ENCODE measurements at regions not wholly inside any gene's neighbourhood (a gene's known extent, or its start where the extent isn't known, plus 50 kb on each side); places are given as distances from the start of the nearest gene placed in this dataset.

DNA sequence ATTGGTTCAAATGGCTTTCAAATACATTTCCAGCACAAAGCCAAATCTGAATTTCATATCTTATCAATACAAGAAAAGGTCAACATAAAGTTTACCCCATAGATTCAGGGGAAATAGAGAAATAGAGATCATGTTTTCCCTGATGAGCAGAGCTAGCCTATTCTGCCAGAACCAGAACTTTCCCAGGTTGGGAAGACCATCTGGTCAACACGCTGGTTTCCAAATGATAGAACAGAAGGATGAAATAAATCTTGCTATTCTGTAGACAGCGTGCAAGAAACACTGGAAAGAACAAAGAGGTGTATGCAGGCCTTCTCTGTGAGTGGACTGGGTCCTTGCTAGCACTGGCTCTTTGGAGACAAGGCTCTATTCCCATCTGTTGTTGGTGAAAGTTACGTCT, 350.6 kb downstream of the NDFIP2 start:
- H3K9me3 Mint-ChIP-seq, result peaks cover 1% of the 10 kb centered on the region
- DNase-seq, result no peak
- H3K4me3 Mint-ChIP-seq, result no peak overlapping the region
- ATAC-seq (ENCODE audit: low read depth), result no peak
- H3K27me3 Mint-ChIP-seq, result no peaks in the 10 kb centered on the region
- no peak overlapping the region for H3K27ac Mint-ChIP-seq
- H3K36me3 Mint-ChIP-seq, result no peaks in the 10 kb centered on the region
- POLR2A ChIA-PET, result no interaction called here
- no peaks in the 10 kb centered on the region for H3K4me1 Mint-ChIP-seq

- H3K4me1 Mint-ChIP-seq, result no peaks in the 10 kb centered on the region
- no peaks in the 10 kb centered on the region for H3K36me3 Mint-ChIP-seq
- peaks cover 1% of the 10 kb centered on the region for H3K9me3 Mint-ChIP-seq
- no peak overlapping the region for H3K27ac Mint-ChIP-seq
- H3K27me3 Mint-ChIP-seq, result no peaks in the 10 kb centered on the region
- DNase-seq (no peak), ATAC-seq (ENCODE audit: low read depth) (no peak)
- POLR2A ChIA-PET, result no interaction called here
- H3K4me3 Mint-ChIP-seq, result no peak overlapping the region
Measured at GRCh38 chr13:79830945-79831344, 350.0 kb downstream of the NDFIP2 start.

DNA sequence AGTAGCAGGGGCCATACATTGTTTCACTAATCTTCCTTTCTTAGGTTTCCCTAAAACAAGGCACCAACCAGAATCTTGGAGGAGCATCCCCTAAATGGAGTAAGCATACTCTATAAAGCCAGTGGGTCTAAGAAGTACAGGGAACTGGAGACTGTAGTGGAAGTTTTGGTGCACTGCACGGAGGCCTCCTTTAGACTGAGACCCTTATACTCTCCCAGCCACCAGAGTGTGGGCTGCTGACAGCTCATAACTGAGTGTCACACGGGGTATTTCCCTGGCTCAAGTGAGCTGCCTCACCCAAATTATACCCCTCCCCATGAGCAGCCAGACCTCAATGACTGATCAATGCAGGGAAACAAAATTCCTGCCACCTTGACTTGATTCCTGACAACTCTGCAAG, 349.5 kb downstream of the NDFIP2 start:
- POLR2A ChIA-PET, result no interaction called here
- H3K27me3 Mint-ChIP-seq, result no peaks in the 10 kb centered on the region
- no peak overlapping the region for H3K27ac Mint-ChIP-seq
- peaks cover 1% of the 10 kb centered on the region for H3K9me3 Mint-ChIP-seq
- no peak overlapping the region for H3K4me3 Mint-ChIP-seq
- no peak for ATAC-seq (ENCODE audit: low read depth)
- H3K4me1 Mint-ChIP-seq, result no peaks in the 10 kb centered on the region
- DNase-seq, result no peak
- no peaks in the 10 kb centered on the region for H3K36me3 Mint-ChIP-seq

DNA sequence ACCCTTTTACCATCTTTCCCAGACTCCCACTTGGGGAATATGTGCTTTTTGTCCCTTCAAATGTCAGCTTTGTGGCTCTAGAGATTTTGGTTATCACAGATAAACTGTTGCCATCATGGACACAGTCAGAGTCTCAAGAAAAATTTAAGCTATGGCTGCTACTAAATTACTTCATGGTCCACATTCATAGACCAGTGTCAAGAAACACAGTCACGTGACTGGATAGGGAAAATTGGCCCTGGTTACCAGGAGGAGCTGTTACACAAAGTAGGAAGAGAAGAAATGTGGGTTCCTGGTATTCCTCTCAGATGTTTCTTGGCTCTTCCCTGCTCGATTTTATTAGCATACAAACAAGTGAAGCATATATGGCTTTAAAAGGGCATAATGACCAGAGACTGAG, 348.9 kb downstream of the NDFIP2 start:
- ATAC-seq (ENCODE audit: low read depth) (no peak), DNase-seq (no peak)
- no peaks in the 10 kb centered on the region for H3K27me3 Mint-ChIP-seq
- POLR2A ChIA-PET, result no interaction called here
- H3K36me3 Mint-ChIP-seq, result no peaks in the 10 kb centered on the region
- H3K9me3 Mint-ChIP-seq, result peaks cover 1% of the 10 kb centered on the region
- no peaks in the 10 kb centered on the region for H3K4me1 Mint-ChIP-seq
- H3K4me3 Mint-ChIP-seq, result no peak overlapping the region
- H3K27ac Mint-ChIP-seq, result no peak overlapping the region

GRCh38 chr13:79825959-79826358, 345.0 kb downstream of the NDFIP2 start:
- Mint-ChIP-seq H3K27ac (no peak overlapping the region), H3K9me3 (peaks cover 3% of the 10 kb centered on the region), H3K4me3 (no peak overlapping the region), H3K4me1 (no peaks in the 10 kb centered on the region), H3K27me3 (no peaks in the 10 kb centered on the region), H3K36me3 (no peaks in the 10 kb centered on the region)
- POLR2A ChIA-PET, result no interaction called here
- ATAC-seq (ENCODE audit: low read depth), result no peak
- no peak for DNase-seq

GRCh38 chr13:79815041-79815440, 334.1 kb downstream of the NDFIP2 start:
- Mint-ChIP-seq H3K27ac (no peak overlapping the region), H3K27me3 (no peaks in the 10 kb centered on the region), H3K4me3 (no peak overlapping the region), H3K4me1 (no peaks in the 10 kb centered on the region), H3K9me3 (peaks cover 4% of the 10 kb centered on the region), H3K36me3 (peaks cover 1% of the 10 kb centered on the region)
- POLR2A ChIA-PET, result no interaction called here
- DNase-seq, result no peak
- no peak for ATAC-seq (ENCODE audit: low read depth)

GRCh38 chr13:79812070-79812850, 331.3 kb downstream of the NDFIP2 start:
- POLR2A ChIA-PET, result no interaction called here
- Mint-ChIP-seq H3K9me3 (peaks cover 3% of the 10 kb centered on the region), H3K4me1 (no peaks in the 10 kb centered on the region), H3K36me3 (peaks cover 1% of the 10 kb centered on the region), H3K4me3 (no peak overlapping the region), H3K27me3 (no peaks in the 10 kb centered on the region), H3K27ac (no peak overlapping the region)
- no peak for ATAC-seq (ENCODE audit: low read depth)
- DNase-seq, result no peak

GRCh38 chr13:79811170-79811569, 330.2 kb downstream of the NDFIP2 start:
- no peaks in the 10 kb centered on the region for H3K4me1 Mint-ChIP-seq
- no peaks in the 10 kb centered on the region for H3K27me3 Mint-ChIP-seq
- DNase-seq, result no peak
- POLR2A ChIA-PET, result no interaction called here
- no peak overlapping the region for H3K4me3 Mint-ChIP-seq
- H3K27ac Mint-ChIP-seq, result no peak overlapping the region
- peaks cover 1% of the 10 kb centered on the region for H3K9me3 Mint-ChIP-seq
- no peak for ATAC-seq (ENCODE audit: low read depth)
- H3K36me3 Mint-ChIP-seq, result peaks cover 1% of the 10 kb centered on the region

- Mint-ChIP-seq H3K9me3 (peaks cover 1% of the 10 kb centered on the region), H3K4me3 (no peak overlapping the region), H3K36me3 (peaks cover 1% of the 10 kb centered on the region), H3K4me1 (no peaks in the 10 kb centered on the region), H3K27me3 (no peaks in the 10 kb centered on the region), H3K27ac (no peak overlapping the region)
- POLR2A ChIA-PET, result no interaction called here
- DNase-seq (no peak), ATAC-seq (ENCODE audit: low read depth) (no peak)
Measured at GRCh38 chr13:79810669-79811068, 329.7 kb downstream of the NDFIP2 start.

DNA sequence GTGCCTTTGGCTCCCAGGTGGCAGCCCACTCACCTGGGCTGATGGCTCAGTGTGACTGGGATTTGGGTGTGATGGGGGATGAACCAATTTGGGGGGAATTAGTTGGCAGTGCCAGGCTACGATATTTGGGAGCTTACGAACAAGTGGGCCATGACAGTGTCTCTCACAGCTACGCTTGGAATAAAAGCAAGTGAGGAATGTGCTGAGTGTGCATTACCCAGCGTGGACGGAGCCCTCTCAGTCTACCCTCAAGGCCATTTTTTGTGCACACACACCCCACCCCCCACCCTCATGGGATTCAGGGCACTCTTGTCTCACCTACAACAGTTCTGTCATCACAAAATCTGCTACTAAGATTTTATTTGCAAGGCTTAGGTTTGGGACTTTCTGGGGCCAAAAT, 329.1 kb downstream of the NDFIP2 start:
- DNase-seq (no peak), ATAC-seq (ENCODE audit: low read depth) (no peak)
- Mint-ChIP-seq H3K27me3 (no peaks in the 10 kb centered on the region), H3K4me3 (no peak overlapping the region), H3K27ac (no peak overlapping the region), H3K36me3 (peaks cover 1% of the 10 kb centered on the region), H3K9me3 (peaks cover 1% of the 10 kb centered on the region), H3K4me1 (no peaks in the 10 kb centered on the region)
- POLR2A ChIA-PET, result no interaction called here

- H3K27ac Mint-ChIP-seq, result no peak overlapping the region
- no peaks in the 10 kb centered on the region for H3K4me1 Mint-ChIP-seq
- DNase-seq (no peak), ATAC-seq (ENCODE audit: low read depth) (no peak)
- peaks cover 1% of the 10 kb centered on the region for H3K9me3 Mint-ChIP-seq
- no peaks in the 10 kb centered on the region for H3K27me3 Mint-ChIP-seq
- no peak overlapping the region for H3K4me3 Mint-ChIP-seq
- POLR2A ChIA-PET, result no interaction called here
- H3K36me3 Mint-ChIP-seq, result peaks cover 1% of the 10 kb centered on the region
Measured at GRCh38 chr13:79808475-79808874, 327.5 kb downstream of the NDFIP2 start.

- no peak for DNase-seq
- peaks cover 1% of the 10 kb centered on the region for H3K9me3 Mint-ChIP-seq
- POLR2A ChIA-PET, result no interaction called here
- no peak overlapping the region for H3K4me3 Mint-ChIP-seq
- H3K36me3 Mint-ChIP-seq, result peaks cover 1% of the 10 kb centered on the region
- no peak overlapping the region for H3K27ac Mint-ChIP-seq
- no peak for ATAC-seq (ENCODE audit: low read depth)
- no peaks in the 10 kb centered on the region for H3K27me3 Mint-ChIP-seq
- H3K4me1 Mint-ChIP-seq, result no peaks in the 10 kb centered on the region
Measured at GRCh38 chr13:79807554-79807953, 326.6 kb downstream of the NDFIP2 start.

GRCh38 chr13:79806821-79807220, 325.9 kb downstream of the NDFIP2 start:
- peaks cover 1% of the 10 kb centered on the region for H3K36me3 Mint-ChIP-seq
- no peaks in the 10 kb centered on the region for H3K4me1 Mint-ChIP-seq
- H3K4me3 Mint-ChIP-seq, result no peak overlapping the region
- no peak for ATAC-seq (ENCODE audit: low read depth)
- POLR2A ChIA-PET, result no interaction called here
- peaks cover 1% of the 10 kb centered on the region for H3K9me3 Mint-ChIP-seq
- H3K27me3 Mint-ChIP-seq, result no peaks in the 10 kb centered on the region
- H3K27ac Mint-ChIP-seq, result no peak overlapping the region
- DNase-seq, result no peak

DNA sequence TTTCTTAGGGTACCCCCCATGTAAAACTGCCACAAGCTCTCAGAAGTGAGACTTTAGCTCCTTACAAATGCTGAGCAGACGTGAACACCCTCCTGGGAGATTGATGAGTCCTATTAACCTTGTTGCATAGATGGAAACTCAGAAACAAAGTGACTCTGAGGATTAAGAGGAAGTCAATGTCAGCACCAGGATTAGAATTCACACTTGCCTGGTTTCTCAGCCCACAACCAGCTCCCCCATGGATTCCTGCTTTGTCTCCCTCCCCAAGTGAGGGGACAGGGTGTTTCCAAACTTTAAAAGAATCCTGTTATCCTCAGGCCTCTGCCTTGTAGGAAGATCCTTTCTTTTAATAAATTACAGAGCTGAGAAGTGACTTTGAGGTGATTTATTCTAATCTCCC, 324.4 kb downstream of the NDFIP2 start:
- ATAC-seq (ENCODE audit: low read depth) (no peak), DNase-seq (no peak)
- no peaks in the 10 kb centered on the region for H3K27me3 Mint-ChIP-seq
- POLR2A ChIA-PET, result no interaction called here
- no peak overlapping the region for H3K4me3 Mint-ChIP-seq
- peaks cover under 1% of the 10 kb centered on the region for H3K36me3 Mint-ChIP-seq
- H3K4me1 Mint-ChIP-seq, result no peaks in the 10 kb centered on the region
- no peak overlapping the region for H3K27ac Mint-ChIP-seq
- H3K9me3 Mint-ChIP-seq, result peaks cover under 1% of the 10 kb centered on the region

- Mint-ChIP-seq H3K27me3 (no peaks in the 10 kb centered on the region), H3K27ac (no peak overlapping the region), H3K4me3 (no peak overlapping the region), H3K4me1 (no peaks in the 10 kb centered on the region), H3K36me3 (no peaks in the 10 kb centered on the region), H3K9me3 (no peaks in the 10 kb centered on the region)
- no peak for ATAC-seq (ENCODE audit: low read depth)
- POLR2A ChIA-PET, result no interaction called here
- no peak for DNase-seq
Measured at GRCh38 chr13:79803989-79804388, 323.0 kb downstream of the NDFIP2 start.

Measured in activated naive CD8-positive, alpha-beta T cell treated with anti-CD3 and anti-CD28 coated beads, Interleukin-2, amount 10 ng/mL, durations not matched to agents 7 days and 5 days (primary cell).